ENCODE measurements at regions not wholly inside any gene's neighbourhood (a gene's known extent, or its start where the extent isn't known, plus 50 kb on each side); places are given as distances from the start of the nearest gene placed in this dataset.

DNA sequence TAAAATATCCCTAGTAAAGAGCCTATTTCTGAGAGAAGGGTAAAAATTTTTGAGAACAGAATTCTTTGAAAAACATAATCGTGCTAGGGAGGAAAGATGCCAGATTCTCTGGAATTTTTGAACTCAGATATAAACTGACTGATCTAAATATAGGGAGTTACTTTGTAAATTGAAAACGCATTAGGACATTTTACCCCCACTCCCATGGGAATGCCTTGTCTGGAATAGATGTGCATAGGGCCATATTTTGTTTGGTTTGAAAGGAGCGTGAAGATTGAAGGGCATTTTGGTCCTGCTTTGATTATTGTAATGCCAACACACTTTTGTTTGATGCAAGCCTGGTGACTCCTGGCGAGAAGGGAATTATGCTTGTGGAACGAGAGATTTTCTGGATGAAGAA, 158.7 kb upstream of the DPP10 start:
- Histone ChIP-seq H3K79me2 (ENCODE audit: insufficient read depth, low read depth, low read length) (no peaks in the 10 kb centered on the region), H3K4me2 (ENCODE audit: low read length) (no peak overlapping the region), H3K9me3 (ENCODE audit: low read length) (peaks cover 3% of the 10 kb centered on the region; the same call in 1 of the 2 replicates), H3K36me3 (ENCODE audit: insufficient read depth, low read length) (no peaks in the 10 kb centered on the region), H3K4me1 (ENCODE audit: insufficient read depth, low read length, poor library complexity, severe bottlenecking) (no peaks in the 10 kb centered on the region), H3K9me2 (ENCODE audit: insufficient read depth, low read length) (no peaks in the 10 kb centered on the region), H4K20me1 (ENCODE audit: insufficient read depth, low read length) (no peaks in the 10 kb centered on the region), H3K27ac (ENCODE audit: low read depth, low read length, poor library complexity, severe bottlenecking) (no peak overlapping the region), H2AFZ (ENCODE audit: low read length) (no peak overlapping the region), H3K4me3 (ENCODE audit: low read depth, low read length, poor library complexity, severe bottlenecking) (no peak overlapping the region)
- no peak for DNase-seq (ENCODE audit: low spot score)
- no TSS peak for BruUV-seq (replicated peaks)
- no peak for TF ChIP-seq EZH2phosphoT487 (IDR thresholded peaks at IDR 0.05; ENCODE audit: borderline replicate concordance, low read depth, low read length)
- TF ChIP-seq, protein P1, sequence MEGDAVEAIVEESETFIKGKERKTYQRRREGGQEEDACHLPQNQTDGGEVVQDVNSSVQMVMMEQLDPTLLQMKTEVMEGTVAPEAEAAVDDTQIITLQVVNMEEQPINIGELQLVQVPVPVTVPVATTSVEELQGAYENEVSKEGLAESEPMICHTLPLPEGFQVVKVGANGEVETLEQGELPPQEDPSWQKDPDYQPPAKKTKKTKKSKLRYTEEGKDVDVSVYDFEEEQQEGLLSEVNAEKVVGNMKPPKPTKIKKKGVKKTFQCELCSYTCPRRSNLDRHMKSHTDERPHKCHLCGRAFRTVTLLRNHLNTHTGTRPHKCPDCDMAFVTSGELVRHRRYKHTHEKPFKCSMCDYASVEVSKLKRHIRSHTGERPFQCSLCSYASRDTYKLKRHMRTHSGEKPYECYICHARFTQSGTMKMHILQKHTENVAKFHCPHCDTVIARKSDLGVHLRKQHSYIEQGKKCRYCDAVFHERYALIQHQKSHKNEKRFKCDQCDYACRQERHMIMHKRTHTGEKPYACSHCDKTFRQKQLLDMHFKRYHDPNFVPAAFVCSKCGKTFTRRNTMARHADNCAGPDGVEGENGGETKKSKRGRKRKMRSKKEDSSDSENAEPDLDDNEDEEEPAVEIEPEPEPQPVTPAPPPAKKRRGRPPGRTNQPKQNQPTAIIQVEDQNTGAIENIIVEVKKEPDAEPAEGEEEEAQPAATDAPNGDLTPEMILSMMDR (conservative IDR thresholded peaks at IDR 0.05; ENCODE audit: low read length) = no peak
- intact Hi-C loops (cut with micrococcal nuclease; ENCODE audit: unreplicated experiment) = no loop called here
- CTCF ChIA-PET (ENCODE audit: unreplicated experiment) = no interaction called here
- POLR2A ChIA-PET = no interaction called here

- no TSS peak for BruUV-seq (replicated peaks)
- no peak overlapping the region for H3K4me2 ChIP-seq (ENCODE audit: low read length)
- no peaks in the 10 kb centered on the region for H3K36me3 ChIP-seq (ENCODE audit: insufficient read depth, low read length)
- H3K27ac ChIP-seq (ENCODE audit: low read depth, low read length, poor library complexity, severe bottlenecking) = no peak overlapping the region
- no peaks in the 10 kb centered on the region for H3K4me1 ChIP-seq (ENCODE audit: insufficient read depth, low read length, poor library complexity, severe bottlenecking)
- ChIA-PET CTCF (ENCODE audit: unreplicated experiment) (no interaction called here), POLR2A (no interaction called here)
- no peak overlapping the region for H3K4me3 ChIP-seq (ENCODE audit: low read depth, low read length, poor library complexity, severe bottlenecking)
- intact Hi-C loops (cut with micrococcal nuclease; ENCODE audit: unreplicated experiment) = no loop called here
- H2AFZ ChIP-seq (ENCODE audit: low read length) = no peak overlapping the region
- H4K20me1 ChIP-seq (ENCODE audit: insufficient read depth, low read length) = no peaks in the 10 kb centered on the region
- no peaks in the 10 kb centered on the region for H3K79me2 ChIP-seq (ENCODE audit: insufficient read depth, low read depth, low read length)
- H3K9me3 ChIP-seq (ENCODE audit: low read length) = peaks cover 3% of the 10 kb centered on the region; the same call in 1 of the 2 replicates
- TF ChIP-seq EZH2phosphoT487 (IDR thresholded peaks at IDR 0.05; ENCODE audit: borderline replicate concordance, low read depth, low read length) = no peak
- H3K9me2 ChIP-seq (ENCODE audit: insufficient read depth, low read length) = no peaks in the 10 kb centered on the region
- DNase-seq (ENCODE audit: low spot score) = no peak
Measured at GRCh38 chr2:114286438-114286837, 156.0 kb upstream of the DPP10 start.

DNA sequence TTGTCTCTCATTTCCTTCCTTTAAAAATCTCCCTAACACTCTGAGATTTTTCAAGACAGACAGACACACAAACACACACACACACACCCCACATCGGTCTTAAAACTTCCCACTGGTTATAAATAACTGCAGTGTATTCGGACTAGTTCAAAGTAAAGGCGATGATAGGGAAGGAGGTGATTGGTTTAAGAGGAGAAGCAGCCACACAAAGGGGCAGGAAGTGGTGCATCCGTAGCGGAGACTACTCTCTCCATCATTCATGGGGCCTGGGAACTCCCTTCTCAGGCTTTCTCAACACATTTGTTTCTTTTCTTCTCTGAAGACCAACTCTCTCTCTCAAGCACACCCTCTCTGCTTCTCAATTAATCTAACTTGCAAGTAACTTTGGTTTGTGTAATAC, 149.1 kb upstream of the DPP10 start:
- CTCF ChIA-PET (ENCODE audit: unreplicated experiment) = no interaction called here
- TF ChIP-seq EZH2phosphoT487 (IDR thresholded peaks at IDR 0.05; ENCODE audit: borderline replicate concordance, low read depth, low read length) = no peak
- TF ChIP-seq, protein P1 (conservative IDR thresholded peaks at IDR 0.05; ENCODE audit: low read length) = no peak
- Histone ChIP-seq H3K36me3 (ENCODE audit: insufficient read depth, low read length) (no peaks in the 10 kb centered on the region), H2AFZ (ENCODE audit: low read length) (no peak overlapping the region), H3K27ac (ENCODE audit: low read depth, low read length, poor library complexity, severe bottlenecking) (no peak overlapping the region), H3K4me2 (ENCODE audit: low read length) (no peak overlapping the region), H3K9me3 (ENCODE audit: low read length) (no peaks in the 10 kb centered on the region), H3K4me3 (ENCODE audit: low read depth, low read length, poor library complexity, severe bottlenecking) (no peak overlapping the region), H3K79me2 (ENCODE audit: insufficient read depth, low read depth, low read length) (no peaks in the 10 kb centered on the region), H4K20me1 (ENCODE audit: insufficient read depth, low read length) (no peaks in the 10 kb centered on the region), H3K9me2 (ENCODE audit: insufficient read depth, low read length) (no peaks in the 10 kb centered on the region), H3K4me1 (ENCODE audit: insufficient read depth, low read length, poor library complexity, severe bottlenecking) (no peaks in the 10 kb centered on the region)
- intact Hi-C loops (cut with micrococcal nuclease; ENCODE audit: unreplicated experiment) = no loop called here
- DNase-seq (ENCODE audit: low spot score) = no peak
- POLR2A ChIA-PET = no interaction called here
- BruUV-seq (replicated peaks) = no TSS peak

Measured in OCI-LY7 (cell line).